H54 (cell line): ENCODE measurements at regions not wholly inside any gene's neighbourhood (a gene's known extent, or its start where the extent isn't known, plus 50 kb on each side); places are given as distances from the start of the nearest gene placed in this dataset.
"Not testable (repeated sequence)": the region's sequence is repeated elsewhere in the genome, so short reads cannot be mapped to it uniquely, and the experiment has no call there.

Experiments
- DNase-seq: peaks from one replicate; pipeline ENCODE4 v3.0.0; 2011; ENCODE audit warnings: low spot score, mixed read lengths; ENCODE audit not compliant: insufficient read length
- FAIRE-seq: peaks from 3 replicates; lab custom pipeline; 2011; peaks lifted over from hg19 to GRCh38; lab: Jason Lieb, UNC
- POLR2A ChIP-seq: IDR thresholded peaks from 2 replicates; pipeline ENCODE4 v1.6.1; 2011; ENCODE audit warnings: low read depth, mild to moderate bottlenecking, low read length

- TF ChIP-seq POLR2A: no peak
- FAIRE-seq: no peak
- DNase-seq: no peak
These were observed 106.8 kb downstream of the RTP5 start for GRCh38 chr2:241976296-241976695.

DNA sequence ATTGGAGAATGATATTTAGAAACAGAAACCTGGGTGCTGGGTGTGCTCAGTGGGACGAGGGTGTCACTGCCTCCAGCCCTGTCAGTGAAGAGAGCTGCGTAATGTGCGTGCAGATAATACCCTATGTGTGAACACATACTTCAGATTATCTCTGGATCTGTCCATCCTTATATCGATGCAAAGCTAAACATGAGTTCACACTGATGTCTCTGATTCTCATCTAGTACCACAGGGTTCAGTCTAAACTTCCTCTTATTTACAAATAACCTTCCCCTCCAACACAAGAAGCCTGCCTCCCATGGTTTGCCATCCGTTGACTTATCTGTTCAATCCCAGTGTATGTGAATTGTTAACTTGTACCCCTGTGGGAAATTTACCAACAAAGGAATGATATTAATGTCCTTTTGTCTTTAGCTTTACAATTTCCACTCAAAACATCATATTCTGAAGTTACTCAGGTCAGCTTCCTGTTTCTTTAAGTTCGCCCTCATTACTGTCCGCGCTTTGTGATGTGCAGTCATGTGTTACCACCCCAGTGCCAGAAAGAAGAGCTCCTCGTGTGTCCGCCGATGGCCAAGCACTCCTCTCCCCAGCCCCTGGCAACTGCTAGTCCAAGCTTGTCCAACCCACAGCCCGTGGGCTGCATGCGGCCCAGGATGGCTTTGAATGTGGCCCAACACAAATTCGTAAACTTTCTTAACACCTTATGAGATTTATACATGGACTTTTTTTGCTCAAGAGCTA, 108.2 kb downstream of the RTP5 start:
- FAIRE-seq (no peak), DNase-seq (no peak)
- TF ChIP-seq POLR2A: no peak

GRCh38 chr2:241978670-241979069, 109.1 kb downstream of the RTP5 start:
- no peak for FAIRE-seq
- DNase-seq: no peak
- TF ChIP-seq POLR2A: no peak

DNA sequence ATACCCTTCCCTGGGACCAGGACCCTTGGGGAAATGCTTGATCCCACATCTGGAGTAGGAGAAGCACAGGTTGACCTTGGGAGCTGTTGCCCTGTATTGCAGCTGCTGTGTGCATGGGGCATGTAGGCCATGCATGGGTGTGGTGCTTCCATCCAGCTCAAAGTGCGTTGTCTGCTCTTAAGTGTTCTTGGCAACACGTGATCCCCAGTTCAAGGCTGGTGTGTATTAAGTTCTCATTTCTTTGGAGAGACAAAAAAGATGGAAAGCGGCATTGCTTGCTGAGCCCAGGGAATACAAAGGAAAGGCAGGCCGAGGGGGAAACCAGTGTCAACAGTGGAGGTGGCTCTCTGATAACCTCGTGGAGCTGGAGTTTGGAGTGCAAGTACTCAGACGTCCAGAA, 110.7 kb downstream of the RTP5 start:
- FAIRE-seq: no peak
- TF ChIP-seq POLR2A: no peak
- no peak for DNase-seq

DNA sequence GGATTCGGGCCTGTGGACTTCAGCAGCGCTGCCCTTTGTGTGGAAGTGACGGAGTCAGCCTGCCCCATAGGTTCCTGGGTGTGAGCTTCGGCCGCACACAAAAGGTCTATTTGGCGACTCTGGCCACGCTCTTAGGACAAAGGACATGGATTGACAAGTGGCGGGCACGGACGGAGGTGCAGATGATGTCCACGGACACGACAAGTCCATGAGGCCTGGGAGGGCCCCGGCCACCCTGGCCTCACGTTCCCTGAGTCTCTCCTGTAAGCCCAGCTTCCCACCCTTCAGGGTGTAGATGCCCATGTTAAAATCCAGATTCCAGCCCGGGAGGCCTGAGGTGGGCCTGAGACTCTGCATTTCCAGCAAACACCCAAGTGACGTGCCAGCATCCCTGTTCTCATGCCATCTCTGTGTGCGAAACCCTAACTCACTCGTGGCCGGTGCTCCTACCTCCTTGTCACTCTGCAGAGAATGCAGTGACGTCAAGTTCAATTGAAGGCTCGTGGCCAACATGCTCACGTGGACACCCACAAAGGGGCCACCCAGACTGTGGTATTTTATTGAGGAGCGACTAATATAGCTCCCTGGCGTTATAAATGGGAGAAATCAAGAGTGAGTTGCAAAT, 111.7 kb downstream of the RTP5 start:
- DNase-seq (no peak), FAIRE-seq (no peak)
- TF ChIP-seq POLR2A: no peak

DNA sequence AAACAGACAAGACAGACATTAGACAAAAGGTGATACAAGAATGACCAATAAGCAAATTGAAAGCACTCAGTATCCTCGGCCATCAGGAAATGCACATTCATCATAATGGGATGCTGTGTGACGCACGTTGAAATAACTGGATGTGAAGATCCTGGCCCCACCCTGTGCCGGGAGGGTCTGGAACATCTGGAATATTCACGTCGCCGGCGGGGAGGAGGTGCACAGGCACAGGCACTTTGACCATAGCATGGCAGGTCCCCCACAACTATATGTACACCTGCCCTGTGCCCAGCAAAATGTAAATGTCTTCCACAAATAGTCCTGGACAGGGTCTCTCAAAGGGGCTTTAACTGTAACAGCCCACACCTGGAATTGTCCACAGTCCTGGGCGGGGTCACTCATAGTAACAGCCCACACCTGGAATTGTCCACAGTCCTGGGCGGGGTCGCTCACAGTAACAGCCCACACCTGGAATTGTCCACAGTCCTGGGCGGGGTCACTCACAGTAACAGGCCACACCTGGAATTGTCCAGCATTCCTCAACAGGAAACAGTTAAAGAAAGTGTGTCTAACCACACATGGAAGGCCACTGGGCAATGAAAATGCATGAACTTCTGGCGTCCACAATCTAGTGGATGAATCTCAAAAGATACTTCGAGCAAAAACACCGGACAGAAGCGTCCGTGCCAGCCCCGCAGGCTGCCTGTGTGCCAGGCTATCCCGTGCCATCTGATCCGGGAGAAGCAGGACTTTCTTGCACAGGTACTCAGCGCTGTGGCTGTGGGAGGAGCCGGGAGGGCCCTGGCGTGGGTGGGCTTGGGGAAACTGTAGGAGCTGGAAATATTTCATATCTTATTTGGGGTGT, 113.4 kb downstream of the RTP5 start:
- no peak for DNase-seq
- no peak for FAIRE-seq
- no peak for TF ChIP-seq POLR2A

GRCh38 chr2:241983571-241984270, 114.2 kb downstream of the RTP5 start:
- no peak for TF ChIP-seq POLR2A
- FAIRE-seq: no peak
- no peak for DNase-seq

DNA sequence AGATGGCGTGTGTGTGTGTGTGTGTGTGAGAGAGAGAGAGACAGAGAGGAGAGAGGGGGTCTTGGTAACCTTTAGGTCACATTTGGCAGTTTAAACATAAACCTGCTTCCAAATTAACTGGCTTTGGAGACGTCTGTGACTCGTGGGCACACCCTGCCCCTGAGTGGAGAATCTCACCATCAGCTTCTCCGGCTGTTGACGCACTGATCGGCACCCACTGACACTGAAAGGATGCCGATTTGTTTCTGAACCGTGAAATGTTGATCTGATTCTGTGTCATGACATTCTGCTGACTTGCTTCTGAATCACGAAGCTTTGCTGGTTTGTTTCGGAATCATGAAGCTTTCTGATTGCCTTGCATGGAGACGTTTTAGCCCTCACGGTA, 114.7 kb downstream of the RTP5 start:
- no peak for TF ChIP-seq POLR2A
- no peak for FAIRE-seq
- no peak for DNase-seq

GRCh38 chr2:241984658-241985057, 115.1 kb downstream of the RTP5 start:
- no peak for TF ChIP-seq POLR2A
- FAIRE-seq (no peak), DNase-seq (no peak)

DNA sequence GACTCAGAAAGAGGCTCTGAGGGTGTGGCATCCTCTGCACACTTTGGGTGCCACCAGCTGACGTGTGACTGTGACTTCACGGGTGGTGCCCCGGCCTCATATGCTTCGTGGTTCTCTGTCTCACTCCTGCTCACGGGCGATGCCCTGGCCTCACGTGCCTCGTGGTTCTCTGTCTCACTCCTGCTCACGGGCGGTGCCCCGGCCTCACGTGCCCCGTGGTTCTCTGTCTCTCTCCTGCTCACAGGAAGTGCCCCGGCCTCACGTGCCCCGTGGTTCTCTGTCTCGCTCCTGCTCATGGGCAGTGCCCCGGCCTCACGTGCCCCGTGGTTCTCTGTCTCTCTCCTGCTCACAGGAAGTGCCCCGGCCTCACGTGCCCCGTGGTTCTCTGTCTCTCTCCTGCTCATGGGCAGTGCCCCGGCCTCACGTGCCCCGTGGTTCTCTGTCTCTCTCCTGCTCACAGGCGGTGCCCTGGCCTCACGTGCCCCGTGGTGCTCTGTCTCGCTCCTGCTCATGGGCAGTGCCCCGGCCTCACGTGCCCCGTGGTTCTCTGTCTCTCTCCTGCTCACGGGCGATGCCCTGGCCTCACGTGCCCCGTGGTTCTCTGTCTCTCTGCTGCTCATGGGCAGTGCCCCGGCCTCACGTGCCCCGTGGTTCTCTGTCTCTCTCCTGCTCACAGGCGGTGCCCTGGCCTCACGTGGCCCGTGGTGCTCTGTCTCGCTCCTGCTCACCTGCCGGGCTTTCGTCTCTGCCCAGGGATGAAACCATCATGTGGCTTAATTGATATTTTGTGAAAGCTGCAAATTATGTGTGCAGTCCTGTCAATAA, 115.8 kb downstream of the RTP5 start:
- not testable (repeated sequence) for FAIRE-seq, DNase-seq

DNA sequence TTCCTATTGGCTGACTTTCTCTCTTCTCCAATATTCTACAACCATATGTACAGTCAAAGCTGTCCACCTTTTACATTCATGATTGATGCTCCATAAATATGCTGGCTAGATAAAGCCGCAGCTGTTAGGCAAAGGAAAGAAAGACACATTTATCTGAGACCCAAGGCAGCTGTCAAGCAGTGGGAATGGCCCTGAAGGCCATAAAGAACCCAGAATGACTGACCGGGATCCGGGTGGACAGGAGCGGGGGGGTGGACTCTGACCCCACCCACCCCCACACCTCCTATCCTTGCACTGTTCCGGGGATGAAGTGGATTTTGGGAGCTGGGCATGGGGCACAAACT, 116.4 kb downstream of the RTP5 start:
- FAIRE-seq: no peak
- no peak for DNase-seq

DNA sequence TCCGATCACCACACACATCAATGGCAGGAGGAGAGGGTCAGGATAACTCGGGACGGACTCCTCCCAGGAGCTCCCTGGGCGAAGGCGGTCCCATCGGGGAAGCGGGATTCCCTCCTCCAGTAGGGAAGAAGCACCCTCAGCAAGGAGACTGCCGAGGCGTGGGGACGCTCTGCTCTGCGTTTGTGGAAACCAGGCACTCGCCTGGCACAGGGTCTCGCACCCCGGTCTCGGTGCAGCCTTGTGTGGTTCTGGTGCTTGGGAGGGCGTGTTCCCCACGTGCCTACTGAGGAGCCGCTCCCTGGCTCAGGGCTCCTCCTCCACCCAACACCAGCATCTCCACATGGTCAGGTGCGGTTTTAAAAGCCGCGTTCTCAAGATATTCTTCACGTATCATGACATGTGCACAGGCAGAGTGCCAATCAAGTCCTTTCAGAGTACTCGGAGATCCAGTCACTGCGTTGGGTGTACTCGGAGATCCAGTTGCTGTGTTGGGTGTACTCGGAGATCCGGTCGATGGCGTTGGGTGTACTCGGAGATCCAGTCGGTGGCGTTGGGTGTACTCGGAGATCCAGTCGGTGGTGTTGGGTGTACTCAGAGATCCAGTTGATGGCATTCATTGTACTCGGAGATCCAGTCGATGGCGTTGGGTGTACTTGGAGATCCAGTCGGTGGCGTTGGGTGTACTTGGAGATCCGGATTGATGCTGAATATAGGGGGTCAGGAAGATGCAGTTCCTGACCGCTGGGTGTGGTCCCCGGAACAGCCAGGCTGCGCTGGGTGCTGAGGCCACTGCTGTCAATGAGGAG, 117.5 kb downstream of the RTP5 start:
- DNase-seq: no peak
- FAIRE-seq: no peak
- TF ChIP-seq POLR2A: no peak

More for the DNA sequence above, 116.4 kb downstream of the RTP5 start:
- no peak for TF ChIP-seq POLR2A
